Gastroesophageal sphincter (tissue), 4 donors: ENCODE measurements at regions not wholly inside any gene's neighbourhood (a gene's known extent, or its start where the extent isn't known, plus 50 kb on each side); places are given as distances from the start of the nearest gene placed in this dataset.

Source experiments
- ATAC-seq: fragments of 150-250 bp; one replicate; pipeline ENCODE4 v1.9.1; 2016; ENCODE audit warnings: mild to moderate bottlenecking, moderate library complexity
- H3K27ac ChIP-seq, 4 donors: fragments of 200-600 bp; sonication (generic) in 3 of 4; 1 replicate in 3 of 4; 2 replicates in 1 of 4; pipeline ENCODE4 v1.5.1; 2016 to 2019
- H3K27me3 ChIP-seq: fragments of 200-600 bp; sonication (generic); one replicate; pipeline ENCODE4 v1.5.1; 2019
- H3K36me3 ChIP-seq, 2 donors: fragments of 200-600 bp; sonication (generic); one replicate each; pipeline ENCODE4 v1.5.1; 2019; ENCODE audit warnings: control low read depth in 1 of 2
- H3K4me1 ChIP-seq, 3 donors: fragments of 200-600 bp; sonication (generic); 1 replicate in 2 of 3; 2 replicates in 1 of 3; pipeline ENCODE4 v1.5.1; 2016 to 2019; ENCODE audit warnings: control low read depth in 2 of 3
- H3K4me3 ChIP-seq, 2 donors: fragments of 200-600 bp; sonication (generic); one replicate each; pipeline ENCODE4 v1.5.1; 2019; ENCODE audit warnings: mild to moderate bottlenecking in 1 of 2, moderate library complexity in 1 of 2
- H3K9me3 ChIP-seq, 3 donors: fragments of 200-600 bp; sonication (generic); one replicate each; pipeline ENCODE4 v1.5.1; 2017 to 2019; ENCODE audit warnings: control low read depth in 2 of 3
- CTCF ChIP-seq, 4 experiments: fragments of 200-600 bp in 2 of 4; fragments of 450-650 bp in 2 of 4; sonication (generic) in 1 of 4; IDR thresholded peaks; one replicate each; pipeline ENCODE4 v1.5.1; 2017 to 2019; ENCODE audit warnings: antibody characterized with exemption in 4 of 4, mild to moderate bottlenecking in 2 of 4, moderate library complexity in 2 of 4
- EP300 ChIP-seq: sonication (generic); formaldehyde crosslinking; IDR thresholded peaks from one replicate; pipeline ENCODE4 v1.6.1; 2017; ENCODE audit warnings: antibody characterized with exemption, mild to moderate bottlenecking
- POLR2A ChIP-seq, 2 donors: fragments of 450-650 bp; IDR thresholded peaks; one replicate each; pipeline ENCODE4 v1.6.1; 2017; ENCODE audit warnings: antibody characterized with exemption in 2 of 2, mild to moderate bottlenecking in 2 of 2, moderate library complexity in 1 of 2
- POLR2AphosphoS5 ChIP-seq: sonication (generic); formaldehyde crosslinking; IDR thresholded peaks from one replicate; pipeline ENCODE4 v1.6.1; 2017; ENCODE audit warnings: antibody characterized with exemption
- WGBS, 2 donors: methylation state at CpG; one replicate each; pipeline ENCODE4 v1.1.5; 2018; ENCODE audit warnings: low coverage in 1 of 2; 5-methylcytosine and 5-hydroxymethylcytosine counted together

- H3K27ac ChIP-seq, result no peak overlapping the region
- no peaks in the 10 kb centered on the region for H3K27me3 ChIP-seq
- H3K9me3 ChIP-seq, result no peaks in the 10 kb centered on the region
- ATAC-seq, result no peak
- TF ChIP-seq POLR2A (IDR thresholded peaks at IDR 0.05) (no peak), POLR2AphosphoS5 (no peak), EP300 (no peak), CTCF (IDR thresholded peaks at IDR 0.05) (no peak)
- no peak overlapping the region for H3K4me3 ChIP-seq
- WGBS, 2 donors, result 92 to 96% methylated on average over 2 of the region's 2 CpGs
- no peaks in the 10 kb centered on the region for H3K4me1 ChIP-seq
- no peaks in the 10 kb centered on the region for H3K36me3 ChIP-seq
Observed at GRCh38 chr10:29089091-29089490, 199.8 kb upstream of the LYZL1 start.

- Histone ChIP-seq H3K4me3 (no peak overlapping the region), H3K9me3 (peaks cover 0 to 5% (median 0%) of the 10 kb centered on the region in 3 donors), H3K27ac (no peak overlapping the region), H3K36me3 (no peaks in the 10 kb centered on the region), H3K27me3 (peaks cover 10% of the 10 kb centered on the region), H3K4me1 (no peaks in the 10 kb centered on the region)
- WGBS, 2 donors, result 69 to 88% methylated on average over 1 to 2 of the region's 2 CpGs
- ATAC-seq, result no peak
- TF ChIP-seq POLR2AphosphoS5, result no peak
- TF ChIP-seq CTCF (IDR thresholded peaks at IDR 0.05), result no peak
- no peak for TF ChIP-seq POLR2A (IDR thresholded peaks at IDR 0.05)
- TF ChIP-seq EP300, result no peak
Observed at GRCh38 chr10:29096303-29096824, 192.5 kb upstream of the LYZL1 start.

GRCh38 chr10:29098423-29098822 is 190.4 kb upstream of the LYZL1 start:
- ATAC-seq, result no peak
- 62 to 83% methylated on average over 1 of the region's 1 CpG for WGBS, 2 donors
- peaks cover 0 to 13% (median 0%) of the 10 kb centered on the region in 3 donors for H3K9me3 ChIP-seq
- TF ChIP-seq POLR2A (IDR thresholded peaks at IDR 0.05), result no peak
- no peak for TF ChIP-seq EP300
- no peak overlapping the region for H3K27ac ChIP-seq
- H3K4me1 ChIP-seq, result no peaks in the 10 kb centered on the region
- no peaks in the 10 kb centered on the region for H3K36me3 ChIP-seq
- H3K27me3 ChIP-seq, result peaks cover 10% of the 10 kb centered on the region
- no peak overlapping the region for H3K4me3 ChIP-seq

GRCh38 chr10:29099001-29099400 is 189.9 kb upstream of the LYZL1 start:
- no peak overlapping the region for H3K4me3 ChIP-seq
- no peaks in the 10 kb centered on the region for H3K36me3 ChIP-seq
- H3K4me1 ChIP-seq, result no peaks in the 10 kb centered on the region
- peaks cover 0 to 16% (median 0%) of the 10 kb centered on the region in 3 donors for H3K9me3 ChIP-seq
- WGBS, 2 donors, result 58 to 64% methylated on average over 2 of the region's 2 CpGs
- peaks cover 10% of the 10 kb centered on the region for H3K27me3 ChIP-seq
- TF ChIP-seq POLR2AphosphoS5, result no peak
- no peak for TF ChIP-seq POLR2A (IDR thresholded peaks at IDR 0.05)
- no peak for TF ChIP-seq EP300
- TF ChIP-seq CTCF (IDR thresholded peaks at IDR 0.05), result no peak
- H3K27ac ChIP-seq, result no peak overlapping the region
- no peak for ATAC-seq

- no peak for TF ChIP-seq POLR2AphosphoS5
- no peak for TF ChIP-seq EP300
- TF ChIP-seq POLR2A (IDR thresholded peaks at IDR 0.05), result no peak
- TF ChIP-seq CTCF (IDR thresholded peaks at IDR 0.05), result no peak
- Histone ChIP-seq H3K27ac (no peak overlapping the region), H3K9me3 (peaks cover 0 to 16% (median 0%) of the 10 kb centered on the region in 3 donors), H3K27me3 (peaks cover 10% of the 10 kb centered on the region), H3K36me3 (no peaks in the 10 kb centered on the region), H3K4me3 (no peak overlapping the region), H3K4me1 (no peaks in the 10 kb centered on the region)
- 84 to 89% methylated on average over 3 to 5 of the region's 5 CpGs for WGBS, 2 donors
- ATAC-seq, result no peak
Observed at GRCh38 chr10:29099415-29099814, 189.5 kb upstream of the LYZL1 start.
